Liver (tissue), 8 donors: ENCODE measurements at regions not wholly inside any gene's neighbourhood (a gene's known extent, or its start where the extent isn't known, plus 50 kb on each side); places are given as distances from the start of the nearest gene placed in this dataset.

ENCODE experiments used
- DNase-seq: peaks from one replicate; pipeline ENCODE4 v3.0.0-alpha.2; 2017; ENCODE audit warnings: low spot score
- H3K27ac ChIP-seq, 2 donors: one replicate each; pipeline ENCODE4 v1.7.0; 2013; ENCODE audit warnings: inconsistent platforms in 2 of 2, low read length in 2 of 2, control low read depth in 1 of 2, low read depth in 1 of 2, mild to moderate bottlenecking in 1 of 2
- H3K27me3 ChIP-seq, 4 donors: one replicate each; pipeline versions ENCODE4 v1.6.1 to v1.7.0; 2013; ENCODE audit warnings: low read length in 3 of 4, inconsistent platforms in 1 of 4, mild to moderate bottlenecking in 1 of 4, moderate library complexity in 1 of 4; ENCODE audit not compliant: control insufficient read depth in 4 of 4, insufficient read depth in 4 of 4
- H3K36me3 ChIP-seq, 4 donors: one replicate each; pipeline versions ENCODE4 v1.6.1 to v1.7.0; 2013; ENCODE audit warnings: low read length in 3 of 4, mild to moderate bottlenecking in 3 of 4, low read depth in 1 of 4, moderate library complexity in 1 of 4; ENCODE audit not compliant: control insufficient read depth in 4 of 4, insufficient read depth in 3 of 4
- H3K4me1 ChIP-seq, 4 donors: one replicate each; pipeline versions ENCODE4 v1.6.1 to v1.7.0; 2013; ENCODE audit warnings: low read length in 3 of 4, mild to moderate bottlenecking in 3 of 4, moderate library complexity in 1 of 4; ENCODE audit not compliant: control insufficient read depth in 4 of 4, insufficient read depth in 4 of 4
- H3K4me3 ChIP-seq, 3 donors: one replicate each; pipeline versions ENCODE4 v1.6.1 to v1.7.0; 2013; ENCODE audit warnings: low read length in 3 of 3, control low read depth in 1 of 3, low read depth in 1 of 3, mild to moderate bottlenecking in 1 of 3
- H3K9ac ChIP-seq, 2 donors: one replicate each; pipeline ENCODE4 v1.7.0; 2013; ENCODE audit warnings: low read length in 2 of 2, mild to moderate bottlenecking in 2 of 2, moderate library complexity in 2 of 2, control low read depth in 1 of 2, low read depth in 1 of 2
- H3K9me3 ChIP-seq, 4 donors: one replicate each; pipeline versions ENCODE4 v1.6.1 to v1.7.0; 2013; ENCODE audit warnings: low read length in 3 of 4; ENCODE audit not compliant: control insufficient read depth in 4 of 4
- CTCF ChIP-seq: fragments of 150-350 bp; IDR thresholded peaks from 2 replicates; pipeline ENCODE4 v1.5.1; 2017; ENCODE audit warnings: improper control_type of control experiment, low read depth, low read length; ENCODE audit not compliant: missing input control
- EGR1 ChIP-seq, 2 donors: IDR thresholded peaks; 2 replicates each; pipeline ENCODE4 v1.6.1; 2016 to 2018; ENCODE audit warnings: antibody characterized with exemption in 2 of 2, low read depth in 2 of 2
- FOXA2 ChIP-seq: IDR thresholded peaks from 2 replicates; pipeline ENCODE4 v1.6.1; 2016; ENCODE audit warnings: antibody characterized with exemption
- GABPA ChIP-seq, 2 donors: IDR thresholded peaks in 1 of 2; conservative IDR thresholded peaks in 1 of 2; 2 replicates each; pipeline ENCODE4 v1.6.1; 2016; ENCODE audit warnings: antibody characterized with exemption in 2 of 2, mild to moderate bottlenecking in 1 of 2, moderate library complexity in 1 of 2
- HNF4A ChIP-seq, 2 donors: conservative IDR thresholded peaks; 2 replicates each; pipeline ENCODE4 v1.6.1; 2016; ENCODE audit warnings: antibody characterized with exemption in 2 of 2, mild to moderate bottlenecking in 2 of 2
- HNF4G ChIP-seq: IDR thresholded peaks from 2 replicates; pipeline ENCODE4 v1.6.1; 2016; ENCODE audit warnings: antibody characterized with exemption
- JUND ChIP-seq, 2 donors: IDR thresholded peaks; 2 replicates each; pipeline ENCODE4 v1.6.1; 2016; ENCODE audit warnings: antibody characterized with exemption in 2 of 2
- MAX ChIP-seq: IDR thresholded peaks from 2 replicates; pipeline ENCODE4 v1.6.1; 2016; ENCODE audit warnings: antibody characterized with exemption
- NR2F2 ChIP-seq: IDR thresholded peaks from 2 replicates; pipeline ENCODE4 v1.6.1; 2016; ENCODE audit warnings: antibody characterized with exemption
- RAD21 ChIP-seq, 2 donors: IDR thresholded peaks; 2 replicates each; pipeline ENCODE4 v1.6.1; 2016; ENCODE audit warnings: antibody characterized with exemption in 2 of 2, mild to moderate bottlenecking in 2 of 2
- RXRA ChIP-seq, 2 donors: IDR thresholded peaks; 2 replicates each; pipeline ENCODE4 v1.6.1; 2017 to 2018; ENCODE audit warnings: antibody characterized with exemption in 2 of 2, mild to moderate bottlenecking in 1 of 2
- SP1 ChIP-seq: IDR thresholded peaks from 2 replicates; pipeline ENCODE4 v1.6.1; 2018; ENCODE audit warnings: antibody characterized with exemption, mild to moderate bottlenecking
- TAF1 ChIP-seq: conservative IDR thresholded peaks from 2 replicates; pipeline ENCODE4 v1.6.1; 2016; ENCODE audit warnings: antibody characterized with exemption, mild to moderate bottlenecking
- YY1 ChIP-seq: IDR thresholded peaks from 2 replicates; pipeline ENCODE4 v1.6.1; 2016; ENCODE audit warnings: antibody characterized with exemption, mild to moderate bottlenecking
- WGBS: extraction: QIAGEN DNeasy Blood & Tissue Kit; methylation state at CpG from one replicate; pipeline ENCODE4 v1.1.7; 2013; 5-methylcytosine and 5-hydroxymethylcytosine counted together
- TF ChIP-seq, protein P1 (sequence below): IDR thresholded peaks from 2 replicates; pipeline ENCODE4 v1.6.1; 2016; ENCODE audit warnings: antibody characterized with exemption
- TF ChIP-seq, protein P2 (sequence below): IDR thresholded peaks from 2 replicates; pipeline ENCODE4 v1.6.1; 2016; ENCODE audit warnings: antibody characterized with exemption, mild to moderate bottlenecking
- TF ChIP-seq, protein P3 (sequence below): IDR thresholded peaks from 2 replicates; pipeline ENCODE4 v1.6.1; 2016; ENCODE audit warnings: antibody characterized with exemption
- donor health status: healthy.
- donor health status: healthy.
- donor health status: healthy.
- donor health status: healthy.
- donor health status: healthy.

DNA sequence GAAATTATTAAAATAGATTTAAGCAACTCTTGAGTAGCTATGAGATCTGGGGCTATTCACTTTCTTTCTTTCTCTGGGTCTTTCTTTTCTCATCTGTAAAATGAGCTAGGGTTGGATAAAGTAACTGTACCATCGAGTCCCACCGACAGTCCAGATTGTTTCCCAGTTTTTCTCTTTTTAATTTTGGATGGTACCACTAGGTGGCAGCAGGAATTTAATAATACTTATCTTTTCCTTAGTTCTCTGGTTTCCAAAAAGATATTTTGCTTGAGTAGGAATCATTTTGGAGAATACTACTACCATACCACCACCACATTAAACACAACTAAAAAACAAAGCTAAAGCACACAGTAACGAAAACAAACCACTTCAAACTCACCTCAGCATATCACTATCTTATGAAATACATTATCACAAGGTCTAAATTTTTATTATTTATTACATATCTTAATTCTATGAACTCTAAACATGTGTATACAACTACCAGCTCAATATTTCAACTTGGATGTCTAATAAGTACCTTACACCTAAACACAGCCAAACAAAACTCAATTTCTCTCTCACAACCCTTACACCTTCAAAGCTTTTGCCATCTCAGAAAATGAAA is 584.0 kb downstream of the KCNA4 start:
- no peak for DNase-seq

DNA sequence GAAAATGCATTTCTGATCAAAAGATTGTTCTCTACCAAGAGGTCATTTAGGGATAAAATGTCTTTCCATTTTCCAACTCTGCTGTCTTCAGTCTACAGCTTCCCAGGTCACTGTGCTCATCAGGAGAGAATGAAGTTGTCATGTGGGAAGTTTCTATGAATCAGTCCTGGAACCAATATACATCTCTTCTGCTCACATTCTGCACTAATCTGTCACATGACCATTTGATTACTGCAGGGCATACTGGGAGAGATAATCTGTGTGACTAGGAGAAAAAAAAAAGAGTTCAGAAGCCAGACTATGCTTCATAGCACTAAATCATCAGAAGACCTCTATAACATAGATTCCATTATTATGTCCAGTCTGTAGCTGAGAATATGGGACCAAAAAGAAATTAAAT is 611.5 kb downstream of the KCNA4 start:
- Histone ChIP-seq H3K9me3 (no peaks in the 10 kb centered on the region), H3K27ac (no peak overlapping the region), H3K4me1 (no peaks in the 10 kb centered on the region), H3K27me3 (no peaks in the 10 kb centered on the region), H3K36me3 (no peaks in the 10 kb centered on the region), H3K9ac (no peak overlapping the region), H3K4me3 (no peak overlapping the region)
- TF ChIP-seq FOXA2 (no peak), GABPA (IDR thresholded peaks at IDR 0.05 in 1 of 2, conservative IDR thresholded peaks at IDR 0.05 in 1 of 2) (no peak), JUND (IDR thresholded peaks at IDR 0.05) (no peak), EGR1 (IDR thresholded peaks at IDR 0.05; ENCODE audit: low read depth in 2 of 2) (no peak), TAF1 (no peak), YY1 (no peak), CTCF (no peak), HNF4A (conservative IDR thresholded peaks at IDR 0.05) (no peak), HNF4G (no peak), RXRA (IDR thresholded peaks at IDR 0.05) (no peak), NR2F2 (no peak), RAD21 (IDR thresholded peaks at IDR 0.05) (no peak), MAX (no peak), SP1 (no peak)
- TF ChIP-seq, protein P1, sequence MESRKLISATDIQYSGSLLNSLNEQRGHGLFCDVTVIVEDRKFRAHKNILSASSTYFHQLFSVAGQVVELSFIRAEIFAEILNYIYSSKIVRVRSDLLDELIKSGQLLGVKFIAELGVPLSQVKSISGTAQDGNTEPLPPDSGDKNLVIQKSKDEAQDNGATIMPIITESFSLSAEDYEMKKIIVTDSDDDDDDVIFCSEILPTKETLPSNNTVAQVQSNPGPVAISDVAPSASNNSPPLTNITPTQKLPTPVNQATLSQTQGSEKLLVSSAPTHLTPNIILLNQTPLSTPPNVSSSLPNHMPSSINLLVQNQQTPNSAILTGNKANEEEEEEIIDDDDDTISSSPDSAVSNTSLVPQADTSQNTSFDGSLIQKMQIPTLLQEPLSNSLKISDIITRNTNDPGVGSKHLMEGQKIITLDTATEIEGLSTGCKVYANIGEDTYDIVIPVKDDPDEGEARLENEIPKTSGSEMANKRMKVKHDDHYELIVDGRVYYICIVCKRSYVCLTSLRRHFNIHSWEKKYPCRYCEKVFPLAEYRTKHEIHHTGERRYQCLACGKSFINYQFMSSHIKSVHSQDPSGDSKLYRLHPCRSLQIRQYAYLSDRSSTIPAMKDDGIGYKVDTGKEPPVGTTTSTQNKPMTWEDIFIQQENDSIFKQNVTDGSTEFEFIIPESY = no peak
- TF ChIP-seq, protein P2, sequence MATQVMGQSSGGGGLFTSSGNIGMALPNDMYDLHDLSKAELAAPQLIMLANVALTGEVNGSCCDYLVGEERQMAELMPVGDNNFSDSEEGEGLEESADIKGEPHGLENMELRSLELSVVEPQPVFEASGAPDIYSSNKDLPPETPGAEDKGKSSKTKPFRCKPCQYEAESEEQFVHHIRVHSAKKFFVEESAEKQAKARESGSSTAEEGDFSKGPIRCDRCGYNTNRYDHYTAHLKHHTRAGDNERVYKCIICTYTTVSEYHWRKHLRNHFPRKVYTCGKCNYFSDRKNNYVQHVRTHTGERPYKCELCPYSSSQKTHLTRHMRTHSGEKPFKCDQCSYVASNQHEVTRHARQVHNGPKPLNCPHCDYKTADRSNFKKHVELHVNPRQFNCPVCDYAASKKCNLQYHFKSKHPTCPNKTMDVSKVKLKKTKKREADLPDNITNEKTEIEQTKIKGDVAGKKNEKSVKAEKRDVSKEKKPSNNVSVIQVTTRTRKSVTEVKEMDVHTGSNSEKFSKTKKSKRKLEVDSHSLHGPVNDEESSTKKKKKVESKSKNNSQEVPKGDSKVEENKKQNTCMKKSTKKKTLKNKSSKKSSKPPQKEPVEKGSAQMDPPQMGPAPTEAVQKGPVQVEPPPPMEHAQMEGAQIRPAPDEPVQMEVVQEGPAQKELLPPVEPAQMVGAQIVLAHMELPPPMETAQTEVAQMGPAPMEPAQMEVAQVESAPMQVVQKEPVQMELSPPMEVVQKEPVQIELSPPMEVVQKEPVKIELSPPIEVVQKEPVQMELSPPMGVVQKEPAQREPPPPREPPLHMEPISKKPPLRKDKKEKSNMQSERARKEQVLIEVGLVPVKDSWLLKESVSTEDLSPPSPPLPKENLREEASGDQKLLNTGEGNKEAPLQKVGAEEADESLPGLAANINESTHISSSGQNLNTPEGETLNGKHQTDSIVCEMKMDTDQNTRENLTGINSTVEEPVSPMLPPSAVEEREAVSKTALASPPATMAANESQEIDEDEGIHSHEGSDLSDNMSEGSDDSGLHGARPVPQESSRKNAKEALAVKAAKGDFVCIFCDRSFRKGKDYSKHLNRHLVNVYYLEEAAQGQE = no peak
- TF ChIP-seq, protein P3, sequence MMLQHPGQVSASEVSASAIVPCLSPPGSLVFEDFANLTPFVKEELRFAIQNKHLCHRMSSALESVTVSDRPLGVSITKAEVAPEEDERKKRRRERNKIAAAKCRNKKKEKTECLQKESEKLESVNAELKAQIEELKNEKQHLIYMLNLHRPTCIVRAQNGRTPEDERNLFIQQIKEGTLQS = no peak
- no peak for DNase-seq

More for the DNA sequence above, 584.0 kb downstream of the KCNA4 start:
- Histone ChIP-seq H3K9ac (no peak overlapping the region), H3K4me1 (no peaks in the 10 kb centered on the region), H3K4me3 (no peak overlapping the region), H3K27ac (no peak overlapping the region), H3K36me3 (no peaks in the 10 kb centered on the region), H3K9me3 (no peaks in the 10 kb centered on the region), H3K27me3 (no peaks in the 10 kb centered on the region)
- WGBS = 23% methylated on average over 3 of the region's 3 CpGs
- TF ChIP-seq CTCF (peak; percentile 49), GABPA (IDR thresholded peaks at IDR 0.05 in 1 of 2, conservative IDR thresholded peaks at IDR 0.05 in 1 of 2) (no peak), EGR1 (IDR thresholded peaks at IDR 0.05; ENCODE audit: low read depth in 2 of 2) (no peak), HNF4G (no peak), RAD21 (IDR thresholded peaks at IDR 0.05) (peak; percentile 67 to 75)
